Neural progenitor cell (in vitro differentiated cells): ENCODE measurements at regions not wholly inside any gene's neighbourhood (a gene's known extent, or its start where the extent isn't known, plus 50 kb on each side); places are given as distances from the start of the nearest gene placed in this dataset.

ENCODE experiments used
- EZH2 ChIP-seq: fragments of 200-600 bp; sonication (generic); IDR thresholded peaks from 2 replicates; pipeline ENCODE4 v1.6.1; 2017; ENCODE audit warnings: antibody characterized with exemption, mild to moderate bottlenecking, moderate library complexity
- TF ChIP-seq, protein P1 (sequence below): fragments of 200-600 bp; sonication (generic); IDR thresholded peaks from 2 replicates; pipeline ENCODE4 v1.5.1; 2017; ENCODE audit warnings: antibody characterized with exemption, mild to moderate bottlenecking

DNA sequence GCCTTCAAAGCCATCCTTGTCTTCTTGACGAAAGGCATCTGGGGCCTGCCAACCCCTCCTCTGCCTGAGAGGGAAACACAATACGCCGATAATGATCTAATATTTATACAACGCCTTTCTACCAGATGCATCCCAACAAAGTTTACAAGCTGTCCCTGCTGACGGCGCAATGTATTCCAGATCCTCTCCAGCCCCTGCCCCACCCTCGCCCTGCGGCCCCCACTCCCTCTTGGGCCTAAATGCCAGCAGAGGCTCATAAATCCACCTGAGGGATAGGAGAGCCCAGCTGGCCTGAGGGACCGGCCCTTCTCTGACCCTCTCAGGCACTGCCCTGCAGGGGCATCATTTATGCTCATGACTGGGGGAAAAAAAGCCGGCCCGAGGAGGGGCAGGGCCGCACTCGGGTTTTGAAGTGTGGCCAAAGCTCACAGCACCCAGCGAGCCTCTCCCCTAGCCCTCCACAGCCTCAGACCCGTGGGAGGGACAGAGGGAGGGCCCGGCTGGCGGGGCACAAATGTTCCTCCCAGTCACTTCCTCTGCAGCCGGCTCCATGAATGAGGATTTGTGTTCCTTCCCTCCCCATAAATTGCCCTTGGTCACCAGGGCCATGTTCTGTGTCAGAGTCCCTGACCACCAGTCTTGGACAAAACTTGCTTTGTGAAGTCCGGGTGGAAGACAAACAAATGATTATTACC is 140.3 kb downstream of the FOXD2 start:
- TF ChIP-seq, protein P1, sequence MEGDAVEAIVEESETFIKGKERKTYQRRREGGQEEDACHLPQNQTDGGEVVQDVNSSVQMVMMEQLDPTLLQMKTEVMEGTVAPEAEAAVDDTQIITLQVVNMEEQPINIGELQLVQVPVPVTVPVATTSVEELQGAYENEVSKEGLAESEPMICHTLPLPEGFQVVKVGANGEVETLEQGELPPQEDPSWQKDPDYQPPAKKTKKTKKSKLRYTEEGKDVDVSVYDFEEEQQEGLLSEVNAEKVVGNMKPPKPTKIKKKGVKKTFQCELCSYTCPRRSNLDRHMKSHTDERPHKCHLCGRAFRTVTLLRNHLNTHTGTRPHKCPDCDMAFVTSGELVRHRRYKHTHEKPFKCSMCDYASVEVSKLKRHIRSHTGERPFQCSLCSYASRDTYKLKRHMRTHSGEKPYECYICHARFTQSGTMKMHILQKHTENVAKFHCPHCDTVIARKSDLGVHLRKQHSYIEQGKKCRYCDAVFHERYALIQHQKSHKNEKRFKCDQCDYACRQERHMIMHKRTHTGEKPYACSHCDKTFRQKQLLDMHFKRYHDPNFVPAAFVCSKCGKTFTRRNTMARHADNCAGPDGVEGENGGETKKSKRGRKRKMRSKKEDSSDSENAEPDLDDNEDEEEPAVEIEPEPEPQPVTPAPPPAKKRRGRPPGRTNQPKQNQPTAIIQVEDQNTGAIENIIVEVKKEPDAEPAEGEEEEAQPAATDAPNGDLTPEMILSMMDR, result no peak
- TF ChIP-seq EZH2, result no peak
